ENCODE measurements at regions not wholly inside any gene's neighbourhood (a gene's known extent, or its start where the extent isn't known, plus 50 kb on each side); places are given as distances from the start of the nearest gene placed in this dataset.

GRCh38 chr6:43913375-43914271, 143.6 kb downstream of the VEGFA start:
- TF ChIP-seq CTCF (IDR thresholded peaks at IDR 0.05) (no peak), EP300 (IDR thresholded peaks at IDR 0.05) (no peak)

Data from sigmoid colon (tissue), 4 donors.